HUES64 (cell line): ENCODE measurements at regions not wholly inside any gene's neighbourhood (a gene's known extent, or its start where the extent isn't known, plus 50 kb on each side); places are given as distances from the start of the nearest gene placed in this dataset.

Experiments used
- H3K27ac ChIP-seq: 2 replicates; pipeline ENCODE4 v1.7.0; 2013; ENCODE audit warnings: low read depth, low read length, inconsistent platforms
- H3K27me3 ChIP-seq: 2 replicates; pipeline ENCODE4 v1.6.1; 2013; ENCODE audit warnings: mild to moderate bottlenecking, low read length; ENCODE audit not compliant: insufficient read depth
- H3K36me3 ChIP-seq: 2 replicates; pipeline ENCODE4 v1.6.1; 2013; ENCODE audit warnings: mild to moderate bottlenecking, low read length; ENCODE audit not compliant: insufficient read depth
- H3K4me1 ChIP-seq: 2 replicates; pipeline ENCODE4 v1.6.1; 2013; ENCODE audit warnings: mild to moderate bottlenecking, low read length, moderate library complexity; ENCODE audit not compliant: insufficient read depth
- H3K4me3 ChIP-seq: 2 replicates; pipeline ENCODE4 v1.5.1; 2013; ENCODE audit warnings: mild to moderate bottlenecking, low read length, moderate library complexity
- H3K9ac ChIP-seq: 2 replicates; pipeline ENCODE4 v1.6.1; 2013; ENCODE audit warnings: mild to moderate bottlenecking, low read depth, low read length
- H3K9me3 ChIP-seq: 2 replicates; pipeline ENCODE4 v1.6.1; 2013; ENCODE audit warnings: low read depth, low read length; ENCODE audit not compliant: insufficient read depth
- WGBS: fragments of 150-250, 120-280 bp; methylation state at CpG from one replicate; pipeline ENCODE4 v1.1.7; 2013; ENCODE audit warnings: missing lambda C conversion rate; 5-methylcytosine and 5-hydroxymethylcytosine counted together

DNA sequence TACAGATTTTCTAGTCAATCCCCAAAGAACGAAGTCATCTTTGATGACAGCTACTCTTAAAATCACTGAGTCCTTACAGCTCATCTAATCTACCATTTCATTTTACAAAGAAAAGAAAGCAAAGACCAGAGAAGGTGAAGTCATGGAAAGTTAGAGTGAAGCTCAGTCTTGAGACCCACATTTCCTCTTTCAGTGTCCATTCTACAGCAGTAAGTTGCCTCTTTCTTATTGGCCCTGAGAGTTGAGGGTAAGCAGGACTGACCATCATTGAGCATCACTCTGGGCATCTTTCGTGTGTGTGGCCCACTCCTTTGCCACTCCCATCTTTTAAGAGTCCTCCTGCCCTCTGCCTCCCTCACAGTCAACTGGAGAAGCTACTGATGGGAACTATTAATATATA lies 251.8 kb upstream of the NR4A3 start:
- WGBS, result 94% methylated on average over 2 of the region's 2 CpGs
- H3K4me3 ChIP-seq, result no peak overlapping the region
- H3K27ac ChIP-seq, result no peak overlapping the region

DNA sequence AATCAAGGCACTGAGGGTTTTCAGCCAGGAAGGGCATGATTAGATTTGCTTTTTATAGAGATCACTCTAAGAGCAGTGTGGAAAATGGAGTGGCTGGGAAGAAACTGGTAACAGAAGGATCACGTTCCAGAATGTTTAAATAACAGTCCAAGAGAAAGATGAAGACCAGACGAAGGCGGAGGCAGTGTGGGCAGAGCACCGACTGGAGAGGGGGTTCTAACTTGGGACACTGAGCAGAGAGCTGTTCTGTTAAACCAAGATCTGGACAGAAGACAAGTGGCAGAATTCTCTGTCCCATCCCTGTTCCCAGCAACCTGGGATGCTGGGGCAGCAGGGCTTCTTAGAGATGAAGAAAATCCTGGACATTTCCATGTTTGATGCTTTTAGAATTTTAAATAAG lies 249.1 kb upstream of the NR4A3 start:
- 92% methylated on average over 4 of the region's 4 CpGs for WGBS
- no peaks in the 10 kb centered on the region for H3K36me3 ChIP-seq

More for the DNA sequence above, 251.8 kb upstream of the NR4A3 start:
- Histone ChIP-seq H3K36me3 (no peaks in the 10 kb centered on the region), H3K4me1 (no peaks in the 10 kb centered on the region), H3K9ac (no peak overlapping the region), H3K9me3 (no peaks in the 10 kb centered on the region), H3K27me3 (no peaks in the 10 kb centered on the region)

DNA sequence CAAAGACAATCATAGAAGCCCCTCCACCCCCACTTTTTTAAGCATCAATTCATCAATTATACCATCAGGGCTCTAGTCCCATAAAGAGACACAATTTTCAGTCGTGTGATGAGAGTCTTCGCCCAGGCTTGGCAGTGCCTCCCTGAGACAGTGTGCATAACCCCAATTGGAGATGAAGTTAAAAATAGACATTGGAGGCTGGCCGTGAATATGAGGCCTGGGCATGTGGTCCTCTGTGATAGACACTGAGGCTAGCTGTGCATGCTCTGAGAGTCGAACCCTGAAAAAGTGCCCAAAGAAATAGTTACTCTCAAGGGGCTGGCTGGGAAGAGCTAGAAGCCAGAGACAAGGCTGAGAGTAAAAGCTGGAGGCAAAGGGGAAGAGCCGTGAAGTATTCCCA lies 248.6 kb upstream of the NR4A3 start:
- Histone ChIP-seq H3K36me3 (no peaks in the 10 kb centered on the region), H3K27ac (no peak overlapping the region), H3K4me1 (peaks cover 4% of the 10 kb centered on the region; the same call in 1 of the 2 replicates), H3K27me3 (no peaks in the 10 kb centered on the region), H3K9ac (no peak overlapping the region), H3K4me3 (no peak overlapping the region), H3K9me3 (no peaks in the 10 kb centered on the region)
- WGBS, result 92% methylated on average over 5 of the region's 5 CpGs

More for the DNA sequence above, 249.1 kb upstream of the NR4A3 start:
- Histone ChIP-seq H3K4me3 (no peak overlapping the region), H3K27me3 (no peaks in the 10 kb centered on the region), H3K27ac (no peak overlapping the region), H3K9ac (no peak overlapping the region), H3K9me3 (no peaks in the 10 kb centered on the region), H3K4me1 (peaks cover 4% of the 10 kb centered on the region; the same call in 1 of the 2 replicates)

DNA sequence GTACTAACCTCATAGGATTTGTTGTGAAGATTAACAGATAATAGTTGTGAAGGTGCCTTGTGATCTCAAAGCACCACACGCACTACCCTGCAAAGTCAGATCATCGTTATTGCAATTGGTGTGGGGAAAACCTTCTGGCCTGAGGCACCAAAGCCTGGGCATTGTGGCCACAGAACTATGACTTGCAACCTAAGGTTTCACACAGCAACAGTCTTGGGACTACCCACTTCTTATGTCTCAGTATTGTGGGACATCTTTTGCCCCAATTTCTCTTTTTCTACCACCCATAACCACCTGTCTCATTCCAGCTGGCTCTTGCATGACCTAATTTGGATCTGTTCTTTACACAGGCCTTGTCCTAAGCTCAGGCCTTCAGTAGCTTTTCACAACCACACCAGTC lies 247.8 kb upstream of the NR4A3 start:
- H3K9ac ChIP-seq, result no peak overlapping the region
- no peaks in the 10 kb centered on the region for H3K9me3 ChIP-seq
- no peaks in the 10 kb centered on the region for H3K27me3 ChIP-seq
- H3K27ac ChIP-seq, result no peak overlapping the region
- peaks cover 4% of the 10 kb centered on the region; the same call in 1 of the 2 replicates for H3K4me1 ChIP-seq
- 100% methylated on average over 2 of the region's 2 CpGs for WGBS
- no peaks in the 10 kb centered on the region for H3K36me3 ChIP-seq
- H3K4me3 ChIP-seq, result no peak overlapping the region

DNA sequence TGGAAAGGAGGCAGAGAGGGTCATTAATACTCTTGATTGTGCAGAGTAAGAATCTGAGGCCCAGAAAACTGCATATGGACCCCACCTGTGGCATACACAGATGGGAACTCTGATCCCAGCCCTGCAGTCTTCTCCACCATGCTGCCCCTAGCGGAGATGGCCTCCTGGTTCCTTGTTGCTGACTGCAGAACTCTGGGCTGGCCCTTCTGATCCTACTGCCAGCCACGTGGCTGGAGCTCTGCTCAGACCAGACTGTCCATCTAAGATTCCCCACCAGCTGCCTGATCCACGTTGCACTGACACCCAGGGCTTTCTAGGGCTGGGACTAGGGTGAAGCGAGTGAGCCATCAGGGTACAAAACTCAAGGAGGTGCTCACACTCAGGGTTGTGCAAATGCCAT lies 245.7 kb upstream of the NR4A3 start:
- Histone ChIP-seq H3K4me1 (peaks cover 4% of the 10 kb centered on the region; the same call in 1 of the 2 replicates), H3K27me3 (no peaks in the 10 kb centered on the region), H3K4me3 (no peak overlapping the region), H3K36me3 (no peaks in the 10 kb centered on the region), H3K9ac (no peak overlapping the region), H3K9me3 (no peaks in the 10 kb centered on the region), H3K27ac (no peak overlapping the region)
- 87% methylated on average over 4 of the region's 4 CpGs for WGBS

DNA sequence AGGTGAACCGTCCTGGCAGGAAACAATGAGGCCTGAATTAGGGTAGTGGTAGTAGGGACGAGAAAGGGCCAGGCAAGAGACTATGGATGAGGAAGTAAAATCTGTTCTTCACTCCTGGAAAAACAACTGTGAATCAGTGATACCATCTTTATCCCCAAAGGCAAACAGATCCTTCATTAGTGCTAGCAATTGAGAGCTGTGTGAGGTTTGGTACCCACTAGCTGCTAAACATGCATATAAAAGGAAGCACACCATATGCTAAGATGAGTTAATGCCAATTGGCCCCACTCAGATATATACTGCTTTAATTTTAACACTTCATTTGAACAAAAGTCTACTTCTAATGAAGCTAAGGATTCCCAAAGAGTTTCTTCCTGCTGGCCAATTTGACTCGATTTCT lies 244.8 kb upstream of the NR4A3 start:
- Histone ChIP-seq H3K9ac (no peak overlapping the region), H3K27ac (no peak overlapping the region), H3K4me1 (peaks cover 4% of the 10 kb centered on the region; the same call in 1 of the 2 replicates), H3K27me3 (no peaks in the 10 kb centered on the region), H3K9me3 (no peaks in the 10 kb centered on the region), H3K36me3 (no peaks in the 10 kb centered on the region), H3K4me3 (no peak overlapping the region)
- WGBS, result 91% methylated on average over 3 of the region's 3 CpGs

DNA sequence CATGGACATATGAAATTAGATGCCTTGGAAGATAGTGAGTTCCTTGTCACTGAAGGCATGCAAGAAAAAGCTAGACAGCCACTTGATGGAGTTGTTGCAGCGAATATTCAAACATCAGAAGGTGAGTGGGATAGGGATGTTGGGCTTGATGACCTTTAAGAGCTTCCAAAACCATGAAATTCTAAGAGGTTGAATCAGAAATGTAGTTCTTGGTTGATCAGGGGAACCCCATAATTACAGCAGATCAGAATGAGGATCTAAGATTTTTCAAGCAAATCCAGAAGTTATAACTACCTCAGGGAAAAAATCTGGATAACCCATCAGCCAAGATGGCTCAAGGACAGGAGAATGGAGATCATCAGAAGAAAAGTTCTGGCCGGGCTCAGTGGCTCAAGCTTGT lies 244.3 kb upstream of the NR4A3 start:
- Histone ChIP-seq H3K9me3 (no peaks in the 10 kb centered on the region), H3K27me3 (no peaks in the 10 kb centered on the region), H3K4me3 (no peak overlapping the region), H3K36me3 (no peaks in the 10 kb centered on the region), H3K4me1 (peaks cover 4% of the 10 kb centered on the region; the same call in 1 of the 2 replicates), H3K27ac (no peak overlapping the region), H3K9ac (no peak overlapping the region)
- WGBS, result 92% methylated on average over 2 of the region's 2 CpGs

DNA sequence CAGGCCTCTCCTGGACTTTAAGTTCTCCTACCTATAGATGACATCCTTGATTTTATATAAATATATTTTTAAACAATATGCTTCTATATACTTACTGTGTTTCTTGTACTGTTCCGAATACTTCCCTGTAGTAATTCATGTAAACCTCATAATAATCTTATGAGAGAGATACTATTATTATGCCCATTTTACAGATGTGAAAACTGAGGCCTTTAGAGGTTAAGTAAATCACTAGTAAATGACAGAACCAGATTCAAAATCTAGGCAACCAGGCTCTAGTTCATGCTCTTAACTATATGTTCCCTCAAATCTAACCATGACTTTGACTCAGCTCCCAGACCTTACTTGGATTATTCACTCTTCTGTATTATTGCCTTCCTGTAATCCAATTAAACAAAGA lies 243.0 kb upstream of the NR4A3 start:
- no peak overlapping the region for H3K9ac ChIP-seq
- no peaks in the 10 kb centered on the region for H3K36me3 ChIP-seq
- H3K9me3 ChIP-seq, result 0 out of 2 replicates have a peak, but pooled peaks cover under 1% of the 10 kb centered on the region
- H3K4me1 ChIP-seq, result peaks cover 4% of the 10 kb centered on the region; the same call in 1 of the 2 replicates
- WGBS, result no CpG with 5 or more reads among the region's 1 CpG
- no peak overlapping the region for H3K27ac ChIP-seq
- no peaks in the 10 kb centered on the region for H3K27me3 ChIP-seq
- no peak overlapping the region for H3K4me3 ChIP-seq

DNA sequence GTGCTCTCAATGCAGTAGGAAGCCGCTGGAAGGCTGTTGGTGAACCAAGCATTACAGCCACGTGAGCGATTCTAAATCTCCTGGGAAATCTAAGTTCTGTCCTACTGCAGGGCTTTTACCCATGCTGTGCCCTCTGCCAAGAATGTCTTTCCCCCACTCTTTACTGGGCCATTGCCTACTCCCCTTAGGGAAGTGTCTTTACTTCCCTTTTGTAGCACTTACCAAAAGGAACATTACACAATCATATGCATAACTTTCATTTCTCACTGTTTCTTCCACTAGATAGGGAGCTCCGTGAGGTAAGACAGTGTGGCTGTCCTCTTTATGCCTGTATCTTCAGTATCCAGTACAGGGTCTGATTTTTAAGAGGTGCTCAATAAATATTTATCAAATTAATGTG lies 241.7 kb upstream of the NR4A3 start:
- 96% methylated on average over 4 of the region's 4 CpGs for WGBS
- peaks cover 6% of the 10 kb centered on the region; the same call in 1 of the 2 replicates for H3K9me3 ChIP-seq
- H3K4me3 ChIP-seq, result no peak overlapping the region
- H3K9ac ChIP-seq, result no peak overlapping the region
- H3K27ac ChIP-seq, result no peak overlapping the region
- H3K4me1 ChIP-seq, result peaks cover 4% of the 10 kb centered on the region; the same call in 1 of the 2 replicates
- no peaks in the 10 kb centered on the region for H3K27me3 ChIP-seq
- no peaks in the 10 kb centered on the region for H3K36me3 ChIP-seq

DNA sequence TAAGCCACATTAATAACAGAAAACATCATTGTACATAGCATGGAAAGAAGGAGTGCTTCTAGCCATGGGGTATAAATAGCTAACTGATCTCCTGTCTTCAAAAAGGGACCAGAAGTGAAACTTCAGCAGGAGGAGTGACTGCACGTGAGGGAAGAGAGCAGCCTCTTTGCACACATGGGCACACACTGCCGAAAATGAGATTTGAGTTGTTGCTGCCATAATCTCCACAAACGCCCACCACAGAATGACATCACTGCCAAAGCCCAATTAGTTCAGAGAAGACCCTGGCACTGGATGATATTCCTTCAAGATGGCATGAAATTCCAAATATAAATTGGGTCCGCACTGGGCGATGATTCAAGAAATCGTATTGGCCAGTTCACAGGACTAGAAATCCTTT lies 238.9 kb upstream of the NR4A3 start:
- no peak overlapping the region for H3K27ac ChIP-seq
- no peaks in the 10 kb centered on the region for H3K36me3 ChIP-seq
- peaks cover 6% of the 10 kb centered on the region; the same call in 1 of the 2 replicates for H3K9me3 ChIP-seq
- no peaks in the 10 kb centered on the region for H3K27me3 ChIP-seq
- no peak overlapping the region for H3K9ac ChIP-seq
- no peaks in the 10 kb centered on the region for H3K4me1 ChIP-seq
- WGBS, result 94% methylated on average over 6 of the region's 6 CpGs
- H3K4me3 ChIP-seq, result no peak overlapping the region

DNA sequence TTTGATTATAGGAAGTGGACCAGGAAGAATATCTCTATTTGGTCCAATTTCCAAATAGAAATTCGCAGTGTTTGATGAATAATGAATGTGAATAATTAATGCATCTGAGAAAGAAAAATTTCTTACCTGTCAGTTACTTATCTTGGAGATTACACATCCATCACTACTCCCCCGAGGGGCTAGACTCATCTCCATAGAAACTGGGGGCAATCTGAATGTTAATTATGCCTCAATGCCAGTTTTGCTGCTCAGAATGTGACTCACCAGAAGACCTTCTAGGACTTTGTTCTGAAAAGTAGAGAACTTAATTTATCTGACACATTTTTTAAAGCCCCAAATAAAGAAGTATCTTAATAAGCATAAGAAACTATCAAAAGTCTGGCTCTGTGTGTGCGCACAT lies 233.4 kb upstream of the NR4A3 start:
- peaks cover 6% of the 10 kb centered on the region; the same call in 1 of the 2 replicates for H3K9me3 ChIP-seq
- WGBS, result 95% methylated on average over 3 of the region's 3 CpGs

DNA sequence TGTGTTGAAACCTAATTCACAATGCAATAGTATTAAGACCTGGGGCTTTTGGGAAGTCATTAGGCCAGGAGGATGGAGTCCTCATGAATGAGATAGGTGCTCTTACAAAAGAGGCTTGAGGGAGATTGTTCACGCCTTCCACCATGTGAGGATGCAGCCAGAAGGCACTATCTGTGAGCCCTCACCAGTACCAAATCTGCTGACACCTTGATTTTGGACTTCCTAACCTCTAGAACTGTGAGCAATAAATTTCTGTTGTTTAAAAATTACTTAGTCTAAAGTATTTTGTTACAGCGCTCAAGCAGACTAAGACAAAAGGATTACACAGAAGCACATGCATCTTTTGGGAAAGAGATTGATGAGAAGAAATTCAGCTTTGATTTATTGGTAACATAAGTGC lies 232.9 kb upstream of the NR4A3 start:
- Histone ChIP-seq H3K9ac (no peak overlapping the region), H3K27me3 (no peaks in the 10 kb centered on the region), H3K4me3 (no peak overlapping the region), H3K4me1 (no peaks in the 10 kb centered on the region), H3K27ac (no peak overlapping the region), H3K36me3 (no peaks in the 10 kb centered on the region), H3K9me3 (peaks cover 5% of the 10 kb centered on the region; the same call in 1 of the 2 replicates)
- WGBS, result 91% methylated on average over 2 of the region's 2 CpGs

More for the DNA sequence above, 233.4 kb upstream of the NR4A3 start:
- Histone ChIP-seq H3K27me3 (no peaks in the 10 kb centered on the region), H3K36me3 (no peaks in the 10 kb centered on the region), H3K27ac (no peak overlapping the region), H3K9ac (no peak overlapping the region), H3K4me1 (no peaks in the 10 kb centered on the region), H3K4me3 (no peak overlapping the region)
